ENCODE measurements at regions not wholly inside any gene's neighbourhood (a gene's known extent, or its start where the extent isn't known, plus 50 kb on each side); places are given as distances from the start of the nearest gene placed in this dataset.

DNA sequence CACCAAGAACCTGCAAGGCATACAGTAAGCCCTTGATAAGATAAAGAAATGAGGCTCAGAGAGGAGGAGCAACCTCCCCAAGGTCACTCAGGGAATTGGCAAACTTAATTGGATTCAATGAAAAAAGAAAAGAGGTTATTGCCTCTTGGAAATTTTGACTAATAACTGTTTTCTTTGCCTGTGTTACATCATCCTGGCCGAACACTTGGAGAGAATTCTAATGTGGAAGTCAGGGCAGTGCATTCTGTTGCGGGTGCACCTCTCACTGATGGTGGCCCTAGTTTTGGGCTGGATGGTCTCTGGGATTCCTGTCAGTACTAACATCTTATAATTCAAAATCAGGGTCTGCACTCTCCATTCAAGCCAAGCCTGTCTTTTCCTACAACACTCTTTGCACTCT, 186.2 kb upstream of the BCOR start:
- WGBS (ENCODE audit: insufficient coverage): 78% methylated on average over 2 of the region's 2 CpGs
- Histone ChIP-seq H3K4me3 (ENCODE audit: low read depth, low read length) (no peak overlapping the region), H3K36me3 (ENCODE audit: control insufficient read depth, insufficient read depth, low read length) (no peaks in the 10 kb centered on the region), H3K9me3 (ENCODE audit: control insufficient read depth, insufficient read depth, low read length) (peaks cover 4% of the 10 kb centered on the region), H3K4me1 (ENCODE audit: control insufficient read depth, insufficient read depth, low read length) (peaks cover 6% of the 10 kb centered on the region), H3K27ac (ENCODE audit: low read depth, low read length) (no peak overlapping the region), H3K27me3 (ENCODE audit: control insufficient read depth, insufficient read depth, low read length) (peaks cover 4% of the 10 kb centered on the region)
- no peak for DNase-seq (ENCODE audit: low read depth in 4 of 6, low spot score in 6 of 6)

DNA sequence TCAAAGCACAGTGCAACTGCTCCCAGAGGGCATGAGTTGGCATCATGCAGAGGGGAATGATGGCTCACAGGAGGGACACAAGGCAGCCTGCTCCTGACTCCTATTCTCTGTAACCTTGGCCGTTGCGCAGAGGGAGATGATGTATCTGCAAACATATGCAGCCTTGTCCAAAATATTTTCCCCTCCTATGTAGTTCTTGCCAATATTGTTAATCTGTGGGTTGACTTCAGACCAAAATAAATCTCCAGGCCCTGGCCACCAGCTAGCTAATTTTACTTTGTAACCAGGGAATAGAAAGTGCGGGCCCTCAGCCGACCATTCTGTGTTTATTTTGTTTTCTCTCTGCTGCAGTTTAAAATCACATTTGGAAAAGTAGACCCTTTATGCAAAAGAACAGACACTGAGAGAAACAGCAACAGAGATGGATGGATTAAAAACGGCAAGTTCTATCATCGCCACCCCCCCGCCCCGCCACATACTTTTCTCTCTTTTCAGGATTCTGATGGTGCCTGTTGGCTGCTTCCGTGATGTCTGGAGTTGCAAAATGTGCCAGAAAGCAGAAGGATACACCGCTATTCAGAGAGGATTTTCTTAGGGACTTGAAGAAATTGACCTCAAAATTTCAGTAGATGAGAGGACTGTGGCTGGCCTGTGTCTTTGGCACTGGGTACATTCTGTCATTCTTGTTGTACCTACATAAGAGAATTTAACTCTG, 185.3 kb upstream of the BCOR start:
- Histone ChIP-seq H3K4me3 (ENCODE audit: low read depth, low read length) (no peak overlapping the region), H3K9me3 (ENCODE audit: control insufficient read depth, insufficient read depth, low read length) (peaks cover 6% of the 10 kb centered on the region), H3K4me1 (ENCODE audit: control insufficient read depth, insufficient read depth, low read length) (peaks cover 9% of the 10 kb centered on the region), H3K27ac (ENCODE audit: low read depth, low read length) (no peak overlapping the region), H3K27me3 (ENCODE audit: control insufficient read depth, insufficient read depth, low read length) (peaks cover 7% of the 10 kb centered on the region), H3K36me3 (ENCODE audit: control insufficient read depth, insufficient read depth, low read length) (no peaks in the 10 kb centered on the region)
- WGBS (ENCODE audit: insufficient coverage): 60% methylated on average over 1 of the region's 10 CpGs
- DNase-seq (ENCODE audit: low read depth in 4 of 6, low spot score in 6 of 6): peak in 1 of 6 donors; percentile 48

GRCh38 chrX:40282348-40282747, 184.6 kb upstream of the BCOR start:
- no peak overlapping the region for H3K4me3 ChIP-seq (ENCODE audit: low read depth, low read length)
- no peaks in the 10 kb centered on the region for H3K36me3 ChIP-seq (ENCODE audit: control insufficient read depth, insufficient read depth, low read length)
- WGBS (ENCODE audit: insufficient coverage): no CpG with 5 or more reads among the region's 4 CpGs
- H3K27ac ChIP-seq (ENCODE audit: low read depth, low read length): no peak overlapping the region
- H3K4me1 ChIP-seq (ENCODE audit: control insufficient read depth, insufficient read depth, low read length): peaks cover 9% of the 10 kb centered on the region
- H3K27me3 ChIP-seq (ENCODE audit: control insufficient read depth, insufficient read depth, low read length): peaks cover 7% of the 10 kb centered on the region
- no peak for DNase-seq (ENCODE audit: low read depth in 4 of 6, low spot score in 6 of 6)
- H3K9me3 ChIP-seq (ENCODE audit: control insufficient read depth, insufficient read depth, low read length): peaks cover 8% of the 10 kb centered on the region

GRCh38 chrX:40281336-40282005, 183.7 kb upstream of the BCOR start:
- Histone ChIP-seq H3K9me3 (ENCODE audit: control insufficient read depth, insufficient read depth, low read length) (peaks cover 8% of the 10 kb centered on the region), H3K36me3 (ENCODE audit: control insufficient read depth, insufficient read depth, low read length) (no peaks in the 10 kb centered on the region), H3K4me3 (ENCODE audit: low read depth, low read length) (no peak overlapping the region), H3K27me3 (ENCODE audit: control insufficient read depth, insufficient read depth, low read length) (peaks cover 7% of the 10 kb centered on the region), H3K4me1 (ENCODE audit: control insufficient read depth, insufficient read depth, low read length) (peaks cover 9% of the 10 kb centered on the region), H3K27ac (ENCODE audit: low read depth, low read length) (no peak overlapping the region)
- DNase-seq (ENCODE audit: low read depth in 4 of 6, low spot score in 6 of 6): no peak
- 80% methylated on average over 1 of the region's 4 CpGs for WGBS (ENCODE audit: insufficient coverage)

GRCh38 chrX:40279762-40280161, 182.0 kb upstream of the BCOR start:
- H3K4me3 ChIP-seq (ENCODE audit: low read depth, low read length): no peak overlapping the region
- no peaks in the 10 kb centered on the region for H3K36me3 ChIP-seq (ENCODE audit: control insufficient read depth, insufficient read depth, low read length)
- no peak overlapping the region for H3K27ac ChIP-seq (ENCODE audit: low read depth, low read length)
- DNase-seq (ENCODE audit: low read depth in 4 of 6, low spot score in 6 of 6): peak in 1 of 6 donors; percentile 48
- H3K4me1 ChIP-seq (ENCODE audit: control insufficient read depth, insufficient read depth, low read length): peaks cover 9% of the 10 kb centered on the region
- 56% methylated on average over 2 of the region's 5 CpGs for WGBS (ENCODE audit: insufficient coverage)
- peaks cover 7% of the 10 kb centered on the region for H3K27me3 ChIP-seq (ENCODE audit: control insufficient read depth, insufficient read depth, low read length)
- peaks cover 4% of the 10 kb centered on the region for H3K9me3 ChIP-seq (ENCODE audit: control insufficient read depth, insufficient read depth, low read length)

DNA sequence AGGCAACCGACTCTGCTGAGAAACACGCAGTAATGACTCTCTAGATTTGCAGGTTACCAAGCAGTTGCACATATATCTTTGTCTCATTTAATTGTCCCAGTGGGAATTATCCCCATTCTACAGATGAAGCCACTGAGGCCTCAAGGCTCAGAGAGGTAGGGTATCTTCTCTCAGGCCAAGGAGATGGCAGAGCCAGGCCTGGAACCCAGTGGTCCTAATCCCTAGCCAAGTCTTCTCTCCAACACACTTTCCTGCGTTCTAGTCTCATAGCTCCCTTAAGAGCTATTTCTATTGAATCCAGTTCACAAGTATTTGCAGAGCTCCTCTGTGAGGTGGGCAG, 181.3 kb upstream of the BCOR start:
- Histone ChIP-seq H3K27ac (ENCODE audit: low read depth, low read length) (no peak overlapping the region), H3K36me3 (ENCODE audit: control insufficient read depth, insufficient read depth, low read length) (no peaks in the 10 kb centered on the region), H3K27me3 (ENCODE audit: control insufficient read depth, insufficient read depth, low read length) (peaks cover 7% of the 10 kb centered on the region), H3K9me3 (ENCODE audit: control insufficient read depth, insufficient read depth, low read length) (peaks cover 4% of the 10 kb centered on the region), H3K4me3 (ENCODE audit: low read depth, low read length) (no peak overlapping the region), H3K4me1 (ENCODE audit: control insufficient read depth, insufficient read depth, low read length) (peaks cover 9% of the 10 kb centered on the region)
- 69% methylated on average over 2 of the region's 3 CpGs for WGBS (ENCODE audit: insufficient coverage)
- peak in 1 of 6 donors; percentile 31 for DNase-seq (ENCODE audit: low read depth in 4 of 6, low spot score in 6 of 6)

DNA sequence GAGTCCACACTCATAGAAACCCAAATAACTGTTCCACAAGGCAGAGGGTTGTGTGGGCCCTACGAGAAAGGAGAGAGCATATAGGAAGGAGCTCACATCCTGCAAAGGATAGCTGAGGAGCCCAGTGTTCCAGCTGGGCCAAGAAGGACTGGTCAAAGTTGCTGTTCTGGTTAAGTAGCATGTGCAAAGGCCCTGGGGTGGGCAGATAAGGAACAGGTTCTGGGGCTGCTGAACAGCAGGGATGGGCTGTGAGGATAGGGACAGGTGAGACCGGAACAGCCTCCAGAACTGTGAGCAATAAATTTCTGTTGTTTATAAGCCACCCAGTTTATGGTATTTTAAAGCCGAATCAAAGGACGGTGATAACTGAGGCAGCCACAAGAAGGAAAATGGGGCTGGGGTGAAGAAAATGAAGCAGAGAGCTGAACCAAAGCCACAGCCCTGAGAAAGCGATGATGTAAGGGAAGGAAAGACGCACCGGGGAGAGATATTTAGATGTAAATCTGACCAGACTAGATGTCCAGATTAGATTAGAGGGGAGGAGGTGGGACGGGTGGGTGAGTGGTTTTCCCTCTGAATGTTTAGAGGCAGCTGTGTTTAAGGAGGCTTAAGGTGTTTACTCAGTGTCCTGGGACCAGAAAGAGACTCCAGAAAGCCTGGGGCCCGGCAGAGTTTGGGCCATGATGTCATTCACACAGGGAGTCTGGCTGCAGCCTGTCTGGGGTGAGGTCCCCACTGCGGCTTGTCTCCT, 180.8 kb upstream of the BCOR start:
- Histone ChIP-seq H3K4me1 (ENCODE audit: control insufficient read depth, insufficient read depth, low read length) (peaks cover 9% of the 10 kb centered on the region), H3K9me3 (ENCODE audit: control insufficient read depth, insufficient read depth, low read length) (peaks cover 4% of the 10 kb centered on the region), H3K4me3 (ENCODE audit: low read depth, low read length) (no peak overlapping the region), H3K27ac (ENCODE audit: low read depth, low read length) (no peak overlapping the region), H3K27me3 (ENCODE audit: control insufficient read depth, insufficient read depth, low read length) (peaks cover 7% of the 10 kb centered on the region), H3K36me3 (ENCODE audit: control insufficient read depth, insufficient read depth, low read length) (no peaks in the 10 kb centered on the region)
- DNase-seq (ENCODE audit: low read depth in 4 of 6, low spot score in 6 of 6): peak in 1 of 6 donors; percentile 9
- WGBS (ENCODE audit: insufficient coverage): 65% methylated on average over 10 of the region's 10 CpGs

DNA sequence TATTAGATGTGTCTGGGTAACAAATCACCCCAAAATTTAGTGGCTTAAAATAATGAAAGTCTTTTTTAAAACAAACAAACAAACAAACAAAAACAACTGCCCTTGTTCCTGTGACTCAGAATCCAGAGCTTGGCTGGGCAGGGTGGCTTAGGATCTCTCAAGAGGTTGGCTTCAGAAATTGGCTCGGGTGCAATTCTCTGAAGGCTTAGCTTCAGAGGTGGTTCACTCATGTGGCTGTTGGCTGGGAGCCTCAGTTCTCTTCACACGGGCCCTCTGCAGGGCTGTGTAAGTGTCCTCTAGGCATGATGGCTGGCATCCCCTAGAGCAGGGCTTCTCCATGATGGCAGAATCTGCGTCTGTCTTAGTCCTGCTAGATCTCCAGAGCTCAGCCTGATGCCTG, 179.9 kb upstream of the BCOR start:
- no peaks in the 10 kb centered on the region for H3K36me3 ChIP-seq (ENCODE audit: control insufficient read depth, insufficient read depth, low read length)
- peaks cover 4% of the 10 kb centered on the region for H3K9me3 ChIP-seq (ENCODE audit: control insufficient read depth, insufficient read depth, low read length)
- H3K4me3 ChIP-seq (ENCODE audit: low read depth, low read length): no peak overlapping the region
- WGBS (ENCODE audit: insufficient coverage): 69% methylated on average over 3 of the region's 3 CpGs
- H3K27ac ChIP-seq (ENCODE audit: low read depth, low read length): no peak overlapping the region
- H3K4me1 ChIP-seq (ENCODE audit: control insufficient read depth, insufficient read depth, low read length): peaks cover 9% of the 10 kb centered on the region
- H3K27me3 ChIP-seq (ENCODE audit: control insufficient read depth, insufficient read depth, low read length): peaks cover 7% of the 10 kb centered on the region
- no peak for DNase-seq (ENCODE audit: low read depth in 4 of 6, low spot score in 6 of 6)

- DNase-seq (ENCODE audit: low read depth in 4 of 6, low spot score in 6 of 6): peak in 2 of 6 donors; percentile 43 to 80
- WGBS (ENCODE audit: insufficient coverage): 60% methylated on average over 12 of the region's 15 CpGs
- H3K9me3 ChIP-seq (ENCODE audit: control insufficient read depth, insufficient read depth, low read length): peaks cover 6% of the 10 kb centered on the region
- H3K4me3 ChIP-seq (ENCODE audit: low read depth, low read length): no peak overlapping the region
- H3K27ac ChIP-seq (ENCODE audit: low read depth, low read length): no peak overlapping the region
- peaks cover 3% of the 10 kb centered on the region for H3K27me3 ChIP-seq (ENCODE audit: control insufficient read depth, insufficient read depth, low read length)
- H3K36me3 ChIP-seq (ENCODE audit: control insufficient read depth, insufficient read depth, low read length): no peaks in the 10 kb centered on the region
- no peaks in the 10 kb centered on the region for H3K4me1 ChIP-seq (ENCODE audit: control insufficient read depth, insufficient read depth, low read length)
Observed at GRCh38 chrX:40273356-40274050, 175.7 kb upstream of the BCOR start.

Measured in spinal cord (tissue), 9 donors.